IMR-90 (cell line): ENCODE measurements at regions not wholly inside any gene's neighbourhood (a gene's known extent, or its start where the extent isn't known, plus 50 kb on each side); places are given as distances from the start of the nearest gene placed in this dataset.

Source experiments
- ATAC-seq: fragments of 200-7000 bp; cut with Tn5 transposase; 2 replicates; pipeline ENCODE4 v1.9.1; 2020; ENCODE audit warnings: low read depth, mild to moderate bottlenecking, moderate library complexity
- BruUV-seq: library from RNA; stranded (reverse); fragments of 400-500 nt; replicated peaks from 2 replicates; lab custom pipeline; 2021; lab: Mats Ljungman, UMichigan
- CTCF ChIA-PET: fragments of 300-600 bp; formaldehyde crosslinking; extraction: SDS; loops from one replicate; lab custom pipeline; 2021; ENCODE audit warnings: antibody characterized with exemption; lab: Yijun Ruan, JAX
- POLR2A ChIA-PET: fragments of 300-600 bp; sonication (Branson Sonifier 250); formaldehyde crosslinking; loops from one replicate; lab custom pipeline; 2022; ENCODE audit warnings: antibody characterized with exemption; ENCODE audit not compliant: unreplicated experiment; lab: Charles Lee
- DNase-seq: peaks from one replicate; pipeline ENCODE4 v3.0.0; 2013
- H2AFZ ChIP-seq: replicated peaks from 2 replicates; pipeline ENCODE3; 2013; ENCODE audit warnings: low read length, mild to moderate bottlenecking; ENCODE audit not compliant: poor library complexity
- H2AK5ac ChIP-seq: 2 replicates; pipeline ENCODE4 v1.6.1; 2013; ENCODE audit warnings: low read depth, low read length, inconsistent platforms
- H2AK9ac ChIP-seq: replicated peaks from 2 replicates; pipeline ENCODE3; 2013; ENCODE audit warnings: mild to moderate bottlenecking, low read depth, low read length, moderate library complexity; ENCODE audit not compliant: poor library complexity
- H2BK120ac ChIP-seq: 2 replicates; pipeline ENCODE4 v1.6.1; 2013; ENCODE audit warnings: low read depth, low read length, inconsistent platforms
- H2BK15ac ChIP-seq: 3 replicates; pipeline ENCODE4 v1.6.1; 2013; ENCODE audit warnings: low read depth, low read length, inconsistent platforms
- H2BK20ac ChIP-seq: 2 replicates; pipeline ENCODE4 v1.6.1; 2013; ENCODE audit warnings: low read depth, mild to moderate bottlenecking, inconsistent platforms, low read length, moderate library complexity
- H2BK5ac ChIP-seq: 2 replicates; pipeline ENCODE4 v1.6.1; 2013; ENCODE audit warnings: mild to moderate bottlenecking, low read depth, low read length, inconsistent platforms; ENCODE audit not compliant: poor library complexity, severe bottlenecking
- H3K14ac ChIP-seq: replicated peaks from 2 replicates; pipeline ENCODE4 v1.6.1; 2013; ENCODE audit warnings: low read depth, low read length, inconsistent platforms
- H3K18ac ChIP-seq: 2 replicates; pipeline ENCODE4 v1.6.1; 2013; ENCODE audit warnings: low read depth, low read length, control low read depth
- H3K23ac ChIP-seq: 2 replicates; pipeline ENCODE4 v1.6.1; 2013; ENCODE audit warnings: low read depth, low read length, inconsistent platforms
- H3K27ac ChIP-seq: 2 replicates; pipeline ENCODE4 v1.5.1; 2013; ENCODE audit warnings: mild to moderate bottlenecking, control low read depth, low read length; ENCODE audit not compliant: insufficient read depth
- H3K27me3 ChIP-seq: 2 replicates; pipeline ENCODE4 v1.6.1; 2013; ENCODE audit warnings: low read length; ENCODE audit not compliant: control insufficient read depth, insufficient read depth
- H3K36me3 ChIP-seq: 2 replicates; pipeline ENCODE4 v1.6.1; 2013; ENCODE audit warnings: low read length, mixed read lengths; ENCODE audit not compliant: control insufficient read depth, insufficient read depth
- H3K4ac ChIP-seq: 2 replicates; pipeline ENCODE4 v1.6.1; 2013; ENCODE audit warnings: low read depth, low read length, inconsistent platforms
- H3K4me1 ChIP-seq: 2 replicates; pipeline ENCODE4 v1.6.1; 2013; ENCODE audit warnings: low read length, mixed read lengths; ENCODE audit not compliant: control insufficient read depth, insufficient read depth
- H3K4me2 ChIP-seq: 2 replicates; pipeline ENCODE4 v1.6.1; 2013; ENCODE audit warnings: low read depth, mild to moderate bottlenecking, control low read depth, low read length, moderate library complexity
- H3K4me3 ChIP-seq: 2 replicates; pipeline ENCODE4 v1.5.1; 2013; ENCODE audit warnings: low read depth, mild to moderate bottlenecking, control low read depth, low read length, moderate library complexity; ENCODE audit not compliant: insufficient read depth
- H3K56ac ChIP-seq: 2 replicates; pipeline ENCODE4 v1.6.1; 2013; ENCODE audit warnings: low read length, inconsistent platforms; ENCODE audit not compliant: insufficient read depth; ENCODE audit errors: extremely low read depth
- H3K79me1 ChIP-seq, 2 experiments: 2 replicates each; pipeline ENCODE4 v1.6.1; 2013; ENCODE audit warnings: low read length in 2 of 2, inconsistent platforms in 1 of 2, low read depth in 1 of 2
- H3K9ac ChIP-seq: 2 replicates; pipeline ENCODE4 v1.6.1; 2013; ENCODE audit warnings: low read depth, low read length, control low read depth
- H3K9me1 ChIP-seq: 2 replicates; pipeline ENCODE4 v1.6.1; 2013; ENCODE audit warnings: low read length, inconsistent platforms; ENCODE audit not compliant: insufficient read depth
- H3K9me3 ChIP-seq: 2 replicates; pipeline ENCODE4 v1.6.1; 2013; ENCODE audit warnings: low read length; ENCODE audit not compliant: control insufficient read depth, insufficient read depth
- H4K20me1 ChIP-seq: 2 replicates; pipeline ENCODE4 v1.6.1; 2013; ENCODE audit warnings: low read length, inconsistent platforms; ENCODE audit not compliant: insufficient read depth
- H4K5ac ChIP-seq: 2 replicates; pipeline ENCODE4 v1.6.1; 2013; ENCODE audit warnings: mild to moderate bottlenecking, low read depth, low read length, control low read depth
- H4K8ac ChIP-seq, 2 experiments: 2 replicates each; pipeline ENCODE4 v1.6.1; 2013; ENCODE audit warnings: low read depth in 2 of 2, low read length in 2 of 2, control low read depth in 1 of 2, inconsistent platforms in 1 of 2
- H4K91ac ChIP-seq: 2 replicates; pipeline ENCODE4 v1.6.1; 2013; ENCODE audit warnings: low read depth, low read length, inconsistent platforms; ENCODE audit not compliant: insufficient read depth
- BHLHE40 ChIP-seq: fragments of 150-350 bp; IDR thresholded peaks from 2 replicates; pipeline ENCODE4 v1.6.1; 2016; ENCODE audit warnings: mild to moderate bottlenecking, low read depth, low read length
- CEBPB ChIP-seq: IDR thresholded peaks from 2 replicates; pipeline ENCODE4 v1.6.1; 2012; ENCODE audit warnings: low read depth, low read length, improper control_type of control experiment
- CHD1 ChIP-seq: IDR thresholded peaks from 2 replicates; pipeline ENCODE4 v1.6.1; 2012; ENCODE audit warnings: low read depth, low read length, improper control_type of control experiment
- CTCF ChIP-seq: conservative IDR thresholded peaks from 2 replicates; pipeline ENCODE4 v1.5.1; 2012; ENCODE audit warnings: mild to moderate bottlenecking, low read depth, low read length, improper control_type of control experiment
- FOS ChIP-seq: fragments of 150-350 bp; IDR thresholded peaks from 2 replicates; pipeline ENCODE4 v1.6.1; 2016; ENCODE audit warnings: low read depth, low read length
- MAFK ChIP-seq: IDR thresholded peaks from 2 replicates; pipeline ENCODE4 v1.6.1; 2012; ENCODE audit warnings: low read depth, low read length, improper control_type of control experiment
- MAZ ChIP-seq: IDR thresholded peaks from 2 replicates; pipeline ENCODE4 v1.6.1; 2012; ENCODE audit warnings: low read depth, mild to moderate bottlenecking, low read length, improper control_type of control experiment, moderate library complexity, borderline replicate concordance
- MXI1 ChIP-seq: IDR thresholded peaks from 2 replicates; pipeline ENCODE4 v1.6.1; 2012; ENCODE audit warnings: low read depth, mild to moderate bottlenecking, low read length, moderate library complexity, borderline replicate concordance
- NFE2L2 ChIP-seq: fragments of 150-350 bp; IDR thresholded peaks from 2 replicates; pipeline ENCODE4 v1.6.1; 2016; ENCODE audit warnings: low read depth, mild to moderate bottlenecking, low read length
- POLR2A ChIP-seq: IDR thresholded peaks from 2 replicates; pipeline ENCODE4 v1.6.1; 2012; ENCODE audit warnings: mild to moderate bottlenecking, low read depth, low read length
- RAD21 ChIP-seq: IDR thresholded peaks from 2 replicates; pipeline ENCODE4 v1.6.1; 2012; ENCODE audit warnings: low read length, improper control_type of control experiment
- RCOR1 ChIP-seq: IDR thresholded peaks from 2 replicates; pipeline ENCODE4 v1.6.1; 2012; ENCODE audit warnings: mild to moderate bottlenecking, low read length, improper control_type of control experiment; ENCODE audit not compliant: insufficient replicate concordance
- RFX5 ChIP-seq: IDR thresholded peaks from 2 replicates; pipeline ENCODE4 v1.8.0; 2012; ENCODE audit warnings: low read depth, mild to moderate bottlenecking, low read length, moderate library complexity
- SMC3 ChIP-seq: fragments of 150-350 bp; IDR thresholded peaks from 2 replicates; pipeline ENCODE4 v1.6.1; 2016; ENCODE audit warnings: low read depth, mild to moderate bottlenecking, antibody characterized with exemption, low read length, moderate library complexity
- USF2 ChIP-seq: fragments of 150-350 bp; IDR thresholded peaks from 2 replicates; pipeline ENCODE4 v1.6.1; 2017; ENCODE audit warnings: mild to moderate bottlenecking, antibody characterized with exemption, low read length, low read depth
- WGBS, 2 experiments: methylation state at CpG; one replicate each; pipeline versions ENCODE4 v1.1.5 to v1.1.7; 2013; ENCODE audit warnings: missing lambda C conversion rate in 2 of 2; ENCODE audit not compliant: insufficient read length in 1 of 2; ENCODE audit errors: extremely low coverage in 2 of 2; 5-methylcytosine and 5-hydroxymethylcytosine counted together
- dilution Hi-C: fragments of 300-500 bp; cut with HindIII; formaldehyde crosslinking; loops from one replicate; pipeline ENCODE4 v1.14.3; 2018; ENCODE audit warnings: low sequenced_read_pairs; ENCODE audit not compliant: unreplicated experiment
- in situ Hi-C: fragments of 300-500 bp; cut with MboI; formaldehyde crosslinking; loops from 3 replicates; pipeline ENCODE4 v1.14.3; 2019; ENCODE audit warnings: low sequenced_read_pairs, inconsistent platforms, mixed read lengths
- intact Hi-C: fragments of 100-400 bp; cut with micrococcal nuclease; formaldehyde crosslinking; loops from 2 replicates; pipeline ENCODE4 v1.10.0; 2022
- TF ChIP-seq, protein P1 (sequence below): fragments of 150-350 bp; IDR thresholded peaks from 2 replicates; pipeline ENCODE4 v1.6.1; 2016; ENCODE audit warnings: low read depth, mild to moderate bottlenecking, low read length, moderate library complexity, borderline replicate concordance

DNA sequence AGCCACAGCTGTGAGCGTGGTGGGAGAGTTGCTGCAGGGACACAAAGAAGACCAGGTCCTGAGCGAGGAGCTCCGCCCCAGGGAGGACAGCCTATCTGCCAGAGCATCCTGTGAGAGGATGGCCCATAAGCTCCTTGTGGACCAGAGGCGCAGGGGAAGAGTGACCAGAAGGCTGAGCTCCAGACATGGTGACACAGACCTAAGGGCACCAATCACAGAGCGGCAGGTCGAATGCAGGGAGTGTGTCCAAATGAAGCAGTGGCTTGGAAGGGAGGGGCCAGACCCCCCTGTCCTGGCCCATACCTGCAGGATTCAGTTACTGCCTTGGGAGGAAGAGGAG is 135.8 kb upstream of the TMEM72 start:
- H2AFZ ChIP-seq: peak overlapping the region; percentile 50
- in situ Hi-C loops: no loop called here
- DNase-seq (no peak), ATAC-seq (no peak; the same call in 1 of the 2 replicates)
- peaks cover 9% of the 10 kb centered on the region for H3K4me1 ChIP-seq
- H3K27ac ChIP-seq: peak overlapping the region; percentile 4; the same call in 1 of the 2 replicates
- H3K36me3 ChIP-seq: no peaks in the 10 kb centered on the region
- H2AK5ac ChIP-seq: peak overlapping the region; percentile 78; the same call in 1 of the 2 replicates
- no peak overlapping the region for H4K5ac ChIP-seq
- intact Hi-C loops: no loop called here
- ChIA-PET POLR2A (no interaction called here), CTCF (interaction anchor here (1.1 kb wide), 1 partner anchor 61 kb away, joined by 4 read pairs; no protein-coding TSS in a partner anchor)
- no peak overlapping the region for H3K56ac ChIP-seq
- H2AK9ac ChIP-seq: no peak overlapping the region
- H2BK15ac ChIP-seq: 0 out of 3 replicates have a peak overlapping the region, but pooled peaks have one; percentile 12
- H3K4me2 ChIP-seq: no peak overlapping the region
- H3K4ac ChIP-seq: peak overlapping the region; percentile 32
- dilution Hi-C loops: no loop called here
- H4K91ac ChIP-seq: 0 out of 2 replicates have a peak overlapping the region, but pooled peaks have one; percentile 1
- BruUV-seq: no TSS peak
- H3K9ac ChIP-seq: no peak overlapping the region
- no peak overlapping the region for H2BK120ac ChIP-seq
- H2BK20ac ChIP-seq: peak overlapping the region; percentile 57
- H3K79me1 ChIP-seq: no peaks in the 10 kb centered on the region
- H3K9me3 ChIP-seq: no peaks in the 10 kb centered on the region
- peaks cover 10% of the 10 kb centered on the region for H3K9me1 ChIP-seq
- H4K20me1 ChIP-seq: no peaks in the 10 kb centered on the region
- no peak overlapping the region for H3K4me3 ChIP-seq
- 0 out of 2 replicates have a peak overlapping the region, but pooled peaks have one; percentile 20 for H3K14ac ChIP-seq
- no peaks in the 10 kb centered on the region; the same call in 1 of the 2 replicates for H3K27me3 ChIP-seq
- TF ChIP-seq MXI1: no peak
- no peak for TF ChIP-seq CHD1
- TF ChIP-seq, protein P1, sequence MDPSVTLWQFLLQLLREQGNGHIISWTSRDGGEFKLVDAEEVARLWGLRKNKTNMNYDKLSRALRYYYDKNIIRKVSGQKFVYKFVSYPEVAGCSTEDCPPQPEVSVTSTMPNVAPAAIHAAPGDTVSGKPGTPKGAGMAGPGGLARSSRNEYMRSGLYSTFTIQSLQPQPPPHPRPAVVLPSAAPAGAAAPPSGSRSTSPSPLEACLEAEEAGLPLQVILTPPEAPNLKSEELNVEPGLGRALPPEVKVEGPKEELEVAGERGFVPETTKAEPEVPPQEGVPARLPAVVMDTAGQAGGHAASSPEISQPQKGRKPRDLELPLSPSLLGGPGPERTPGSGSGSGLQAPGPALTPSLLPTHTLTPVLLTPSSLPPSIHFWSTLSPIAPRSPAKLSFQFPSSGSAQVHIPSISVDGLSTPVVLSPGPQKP: no peak
- TF ChIP-seq USF2: no peak
- TF ChIP-seq BHLHE40: no peak
- TF ChIP-seq NFE2L2: no peak
- no peak for TF ChIP-seq CEBPB
- TF ChIP-seq RCOR1: no peak
- no peak for TF ChIP-seq POLR2A
- TF ChIP-seq SMC3: no peak
- no peak for TF ChIP-seq RFX5
- no peak for TF ChIP-seq FOS
- no peak for TF ChIP-seq CTCF
- no peak for TF ChIP-seq MAFK
- TF ChIP-seq RAD21: no peak
- no peak for TF ChIP-seq MAZ
- H3K23ac ChIP-seq: no peak overlapping the region
- peak overlapping the region; percentile 15 for H3K18ac ChIP-seq
- H2BK5ac ChIP-seq: no peak overlapping the region
- WGBS, 2 experiments: 92% methylated on average over 6 of the region's 6 CpGs; no CpG with 5 or more reads in 1 of the 2 experiments
- H4K8ac ChIP-seq: no peak overlapping the region
